Neural cell (in vitro differentiated cells): ENCODE measurements at regions not wholly inside any gene's neighbourhood (a gene's known extent, or its start where the extent isn't known, plus 50 kb on each side); places are given as distances from the start of the nearest gene placed in this dataset.

ENCODE experiments used
- H2AFZ ChIP-seq: fragments of 200-600, 300-800 bp; sonication (generic), shearing (Covaris generic); 2 replicates; pipeline ENCODE4 v1.6.0; 2014; ENCODE audit warnings: low read depth, mild to moderate bottlenecking, antibody characterized with exemption, low read length, moderate library complexity
- H3F3A ChIP-seq: fragments of 200-600 bp; shearing (Covaris generic); 2 replicates; pipeline ENCODE4 v1.6.1; 2016; ENCODE audit warnings: mild to moderate bottlenecking, moderate library complexity, mixed read lengths, antibody characterized with exemption, low read length; ENCODE audit not compliant: insufficient read depth, poor library complexity, severe bottlenecking
- H3K27ac ChIP-seq: fragments of 200-600, 300-800 bp; sonication (generic), shearing (Covaris generic); 2 replicates; pipeline ENCODE4 v1.5.1; 2014; ENCODE audit warnings: mild to moderate bottlenecking, low read length, moderate library complexity
- H3K27me3 ChIP-seq: fragments of 300-800, 200-600 bp; sonication (generic), shearing (Covaris generic); 2 replicates; pipeline ENCODE4 v1.6.0; 2014; ENCODE audit warnings: mild to moderate bottlenecking, low read depth, low read length, moderate library complexity; ENCODE audit not compliant: insufficient read depth
- H3K36me3 ChIP-seq: fragments of 300-800, 200-600 bp; sonication (generic), shearing (Covaris generic); 2 replicates; pipeline ENCODE4 v1.5.1; 2014; ENCODE audit warnings: mild to moderate bottlenecking, antibody characterized with exemption, low read length, moderate library complexity; ENCODE audit not compliant: insufficient read depth
- H3K4me2 ChIP-seq: fragments of 300-800, 200-600 bp; sonication (generic), shearing (Covaris generic); 2 replicates; pipeline ENCODE4 v1.6.0; 2014; ENCODE audit warnings: mild to moderate bottlenecking, low read length
- H3K4me3 ChIP-seq: fragments of 300-800, 200-600 bp; sonication (generic), shearing (Covaris generic); 2 replicates; pipeline ENCODE4 v1.5.1; 2014; ENCODE audit warnings: mild to moderate bottlenecking, low read length, moderate library complexity
- H3K79me2 ChIP-seq: fragments of 200-600 bp; shearing (Covaris generic); replicated peaks from 2 replicates; pipeline ENCODE4 v1.6.0; 2014; ENCODE audit warnings: mild to moderate bottlenecking, low read length, moderate library complexity; ENCODE audit not compliant: insufficient read depth
- H3K9ac ChIP-seq: fragments of 300-800, 200-600 bp; sonication (generic), shearing (Covaris generic); 2 replicates; pipeline ENCODE4 v1.6.1; 2016; ENCODE audit warnings: mild to moderate bottlenecking, low read length, mixed read lengths
- H3K9me2 ChIP-seq: fragments of 200-600 bp; shearing (Covaris generic); 2 replicates; pipeline ENCODE4 v1.6.1; 2016; ENCODE audit warnings: mild to moderate bottlenecking, low read length, mixed read lengths; ENCODE audit not compliant: insufficient read depth
- H3K9me3 ChIP-seq: fragments of 200-600, 300-800 bp; sonication (generic), shearing (Covaris generic); 2 replicates; pipeline ENCODE4 v1.6.1; 2016; ENCODE audit warnings: mild to moderate bottlenecking, mixed run types, low read length, moderate library complexity, mixed read lengths
- H4K20me1 ChIP-seq: fragments of 200-600 bp; shearing (Covaris generic); 2 replicates; pipeline ENCODE4 v1.6.1; 2016; ENCODE audit warnings: mild to moderate bottlenecking, mixed run types; ENCODE audit not compliant: insufficient read depth
- CTCF ChIP-seq: fragments of 450-650 bp; IDR thresholded peaks from 2 replicates; pipeline ENCODE4 v1.5.1; 2014; ENCODE audit warnings: antibody characterized with exemption, mild to moderate bottlenecking, moderate library complexity; ENCODE audit not compliant: poor library complexity, severe bottlenecking
- EP300 ChIP-seq: fragments of 450-650 bp; conservative IDR thresholded peaks from 2 replicates; pipeline ENCODE4 v1.6.1; 2014; ENCODE audit warnings: antibody characterized with exemption, mild to moderate bottlenecking, moderate library complexity; ENCODE audit not compliant: poor library complexity, severe bottlenecking
- EZH2 ChIP-seq: fragments of 200-600, 300-800 bp; shearing (Covaris generic), sonication (generic); IDR thresholded peaks from 2 replicates; pipeline ENCODE4 v1.6.1; 2014; ENCODE audit warnings: antibody characterized with exemption, low read length, borderline replicate concordance, mild to moderate bottlenecking; ENCODE audit not compliant: insufficient read depth, poor library complexity, severe bottlenecking
- MXI1 ChIP-seq: fragments of 450-650 bp; conservative IDR thresholded peaks from 2 replicates; pipeline ENCODE4 v1.6.1; 2014; ENCODE audit warnings: antibody characterized with exemption, mild to moderate bottlenecking; ENCODE audit not compliant: poor library complexity, severe bottlenecking
- POLR2AphosphoS5 ChIP-seq: IDR thresholded peaks from 2 replicates; pipeline ENCODE4 v1.6.1; 2012
- RAD21 ChIP-seq: fragments of 450-650 bp; conservative IDR thresholded peaks from 2 replicates; pipeline ENCODE4 v1.6.1; 2014; ENCODE audit warnings: antibody characterized with exemption, mild to moderate bottlenecking, moderate library complexity
- REST ChIP-seq: IDR thresholded peaks from 2 replicates; pipeline ENCODE4 v1.6.1; 2012; ENCODE audit warnings: borderline replicate concordance
- SMC3 ChIP-seq: fragments of 450-650 bp; conservative IDR thresholded peaks from 2 replicates; pipeline ENCODE4 v1.6.1; 2014; ENCODE audit warnings: antibody characterized with exemption, mild to moderate bottlenecking, moderate library complexity; ENCODE audit not compliant: poor library complexity
- TAF1 ChIP-seq: IDR thresholded peaks from 2 replicates; pipeline ENCODE4 v1.6.1; 2012; ENCODE audit warnings: low read depth

DNA sequence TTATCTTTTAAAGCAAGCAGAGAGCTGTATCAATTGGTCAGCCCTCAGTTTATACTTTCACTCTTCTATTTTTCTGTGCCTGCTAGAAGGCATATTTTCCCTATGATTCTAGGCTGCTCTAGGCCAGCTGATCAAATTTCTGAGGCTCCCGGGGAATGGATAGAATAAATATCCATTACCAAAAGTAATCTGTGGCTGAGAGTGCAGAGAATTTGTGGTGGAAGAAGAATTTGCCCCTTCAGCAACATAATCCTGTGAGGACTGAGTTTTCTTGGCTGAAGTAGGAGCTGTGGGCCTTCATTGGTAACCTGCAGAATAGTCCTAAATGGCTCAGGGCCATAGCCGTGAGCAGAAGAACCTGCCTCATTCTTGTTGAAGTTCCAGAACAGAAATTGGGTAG is 314.6 kb upstream of the CASK start:
- H3K79me2 ChIP-seq, result no peaks in the 10 kb centered on the region
- H3K27ac ChIP-seq, result no peak overlapping the region
- no peaks in the 10 kb centered on the region for H3K27me3 ChIP-seq
- no peak overlapping the region for H3K9ac ChIP-seq
- H2AFZ ChIP-seq, result no peak overlapping the region
- H3K4me2 ChIP-seq, result no peak overlapping the region
- no peaks in the 10 kb centered on the region for H4K20me1 ChIP-seq
- no peaks in the 10 kb centered on the region for H3K9me3 ChIP-seq
- no peak overlapping the region for H3K4me3 ChIP-seq
- H3K9me2 ChIP-seq, result no peaks in the 10 kb centered on the region
- no peaks in the 10 kb centered on the region for H3F3A ChIP-seq
- H3K36me3 ChIP-seq, result no peaks in the 10 kb centered on the region
- TF ChIP-seq CTCF (no peak), EZH2 (no peak), MXI1 (no peak), RAD21 (no peak), TAF1 (no peak), POLR2AphosphoS5 (no peak), SMC3 (no peak), REST (no peak), EP300 (no peak)

- H3K27ac ChIP-seq, result no peak overlapping the region
- no peaks in the 10 kb centered on the region for H3K9me2 ChIP-seq
- no peaks in the 10 kb centered on the region for H4K20me1 ChIP-seq
- no peaks in the 10 kb centered on the region for H3F3A ChIP-seq
- no peaks in the 10 kb centered on the region for H3K9me3 ChIP-seq
- no peak overlapping the region for H3K4me2 ChIP-seq
- no peak for TF ChIP-seq EP300
- no peak for TF ChIP-seq EZH2
- no peak for TF ChIP-seq SMC3
- TF ChIP-seq REST, result no peak
- no peak for TF ChIP-seq TAF1
- no peak for TF ChIP-seq POLR2AphosphoS5
- no peak for TF ChIP-seq RAD21
- no peak for TF ChIP-seq MXI1
- TF ChIP-seq CTCF, result no peak
- H3K4me3 ChIP-seq, result no peak overlapping the region
- H3K27me3 ChIP-seq, result no peaks in the 10 kb centered on the region
- no peak overlapping the region for H3K9ac ChIP-seq
- H2AFZ ChIP-seq, result no peak overlapping the region
- no peaks in the 10 kb centered on the region for H3K36me3 ChIP-seq
- no peaks in the 10 kb centered on the region for H3K79me2 ChIP-seq
Measured at GRCh38 chrX:42229533-42229932, 306.2 kb upstream of the CASK start.
